GM23248 (cell line): ENCODE measurements at regions not wholly inside any gene's neighbourhood (a gene's known extent, or its start where the extent isn't known, plus 50 kb on each side); places are given as distances from the start of the nearest gene placed in this dataset.

Experiments used
- EZH2 ChIP-seq: fragments of 200-600 bp; sonication (generic); IDR thresholded peaks from 2 replicates; pipeline ENCODE4 v1.6.1; 2018; ENCODE audit warnings: antibody characterized with exemption, mild to moderate bottlenecking; ENCODE audit not compliant: insufficient read depth, poor library complexity, severe bottlenecking
- EZH2phosphoT487 ChIP-seq: fragments of 200-600 bp; sonication (generic); IDR thresholded peaks from 2 replicates; pipeline ENCODE4 v1.6.1; 2018; ENCODE audit warnings: antibody characterized with exemption, moderate library complexity, mild to moderate bottlenecking, low read depth; ENCODE audit not compliant: insufficient read depth

DNA sequence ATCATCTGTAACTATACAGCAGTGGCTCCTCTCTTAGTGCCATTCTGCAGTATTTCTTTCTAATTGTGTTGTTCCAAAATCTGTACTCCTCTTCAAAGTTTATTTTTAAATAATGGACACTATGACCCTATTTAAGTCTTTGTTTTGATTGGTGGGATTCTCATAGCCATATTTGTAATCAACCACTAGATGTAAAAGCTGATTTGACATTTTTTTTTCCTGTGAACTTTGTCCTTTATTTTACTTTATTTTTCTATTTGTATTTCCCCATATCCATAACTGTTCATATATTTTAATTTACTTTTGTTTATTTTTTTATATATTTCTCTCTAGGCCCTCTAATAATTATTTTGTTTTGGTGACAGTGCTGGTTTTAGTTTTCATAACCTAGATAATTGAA, 544.4 kb downstream of the KCNJ2 start:
- TF ChIP-seq EZH2phosphoT487 = no peak
- no peak for TF ChIP-seq EZH2
